Hepatocyte (in vitro differentiated cells): ENCODE measurements at regions not wholly inside any gene's neighbourhood (a gene's known extent, or its start where the extent isn't known, plus 50 kb on each side); places are given as distances from the start of the nearest gene placed in this dataset.

Experiments
- CTCF ChIP-seq: fragments of 200-600 bp; sonication (generic); IDR thresholded peaks from 2 replicates; pipeline ENCODE4 v1.5.1; 2016; ENCODE audit warnings: antibody characterized with exemption, mild to moderate bottlenecking; ENCODE audit not compliant: poor library complexity
- EZH2 ChIP-seq: fragments of 200-600 bp; sonication (generic); IDR thresholded peaks from 2 replicates; pipeline ENCODE4 v1.6.1; 2016; ENCODE audit warnings: antibody characterized with exemption, mild to moderate bottlenecking, borderline replicate concordance

DNA sequence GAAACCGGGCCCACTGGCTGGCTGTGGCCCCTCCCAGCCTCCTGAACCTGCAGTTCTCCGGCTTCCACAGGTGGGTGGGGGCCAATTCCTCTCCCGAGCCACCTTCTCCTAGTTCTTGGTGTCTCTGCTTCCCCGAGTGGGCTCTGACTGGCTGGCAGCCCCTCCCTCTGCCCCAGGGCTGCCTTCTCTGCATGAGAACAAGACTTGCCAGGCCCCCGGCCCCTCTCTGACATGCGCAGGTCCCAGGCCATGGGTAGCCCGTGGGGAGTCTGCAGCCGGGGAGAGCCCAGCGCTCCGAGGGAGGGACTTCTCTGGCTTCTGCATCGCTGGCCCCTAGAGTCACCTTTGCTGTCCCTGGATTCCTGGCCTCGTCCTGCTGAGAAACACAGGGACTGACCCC lies 421.7 kb downstream of the IRX2 start:
- TF ChIP-seq CTCF (no peak), EZH2 (no peak)
